NT2/D1 (cell line): ENCODE measurements at regions not wholly inside any gene's neighbourhood (a gene's known extent, or its start where the extent isn't known, plus 50 kb on each side); places are given as distances from the start of the nearest gene placed in this dataset.

Source experiments
- YY1 ChIP-seq: IDR thresholded peaks from 2 replicates; pipeline ENCODE4 v1.6.1; 2011; ENCODE audit not compliant: insufficient read length, insufficient read depth
- ZNF274 ChIP-seq: IDR thresholded peaks from 2 replicates; pipeline ENCODE4 v1.6.1; 2011; ENCODE audit warnings: mild to moderate bottlenecking, low read depth, low read length

DNA sequence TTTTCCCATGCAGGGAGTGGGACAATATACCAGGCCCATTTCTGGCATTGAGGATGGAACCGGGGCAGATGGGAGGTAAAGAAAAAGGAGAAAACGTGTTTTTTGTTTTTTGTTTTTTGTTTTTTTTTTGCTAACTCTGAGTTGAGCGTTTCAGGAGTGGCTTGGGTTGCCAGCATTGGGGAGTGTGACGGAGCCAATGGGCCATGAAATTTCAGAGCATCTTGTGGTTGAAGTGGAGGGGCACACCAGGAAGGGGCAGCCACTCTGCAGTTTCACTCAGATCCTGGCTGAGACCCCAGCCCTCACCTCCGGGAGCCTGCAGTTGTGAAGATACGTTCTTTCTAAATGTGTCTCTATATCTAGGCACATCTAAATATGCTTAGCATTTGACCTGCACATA is 240.5 kb downstream of the TLE3 start:
- TF ChIP-seq YY1 (no peak), ZNF274 (no peak)
